MM.1S (cell line): ENCODE measurements at regions not wholly inside any gene's neighbourhood (a gene's known extent, or its start where the extent isn't known, plus 50 kb on each side); places are given as distances from the start of the nearest gene placed in this dataset.

Experiments
- DNase-seq: peaks from one replicate; pipeline ENCODE4 v3.0.0-alpha.2; 2015
- H2AFZ ChIP-seq: fragments of 300-600 bp; sonication (generic); 2 replicates; pipeline ENCODE4 v1.6.0; 2016; ENCODE audit warnings: antibody characterized with exemption, low read length
- H3F3A ChIP-seq: fragments of 300-600 bp; sonication (generic); 2 replicates; pipeline ENCODE4 v1.6.1; 2016; ENCODE audit warnings: mild to moderate bottlenecking, antibody characterized with exemption, low read length, moderate library complexity, mixed read lengths; ENCODE audit not compliant: insufficient read depth
- H3K27ac ChIP-seq: fragments of 300-600 bp; sonication (generic); 2 replicates; pipeline ENCODE4 v1.5.1; 2016; ENCODE audit warnings: mild to moderate bottlenecking, low read length
- H3K27me3 ChIP-seq: fragments of 300-600 bp; sonication (generic); replicated peaks from 2 replicates; pipeline ENCODE4 v1.6.0; 2016; ENCODE audit warnings: low read length; ENCODE audit not compliant: insufficient read depth
- H3K36me3 ChIP-seq: fragments of 300-600 bp; sonication (generic); replicated peaks from 2 replicates; pipeline ENCODE4 v1.6.1; 2016; ENCODE audit warnings: mild to moderate bottlenecking, low read length, mixed read lengths; ENCODE audit not compliant: insufficient read depth
- H3K4me1 ChIP-seq: fragments of 300-600 bp; sonication (generic); 2 replicates; pipeline ENCODE4 v1.6.1; 2016; ENCODE audit warnings: low read length, mixed read lengths
- H3K4me2 ChIP-seq: fragments of 300-600 bp; sonication (generic); 2 replicates; pipeline ENCODE4 v1.6.0; 2016; ENCODE audit warnings: low read depth, low read length
- H3K4me3 ChIP-seq: fragments of 300-600 bp; sonication (generic); 2 replicates; pipeline ENCODE4 v1.5.1; 2016; ENCODE audit warnings: low read length, mixed read lengths
- H3K79me2 ChIP-seq: fragments of 300-600 bp; sonication (generic); 2 replicates; pipeline ENCODE4 v1.6.1; 2016; ENCODE audit warnings: mixed run types, low read length, mixed read lengths
- H3K9ac ChIP-seq: fragments of 300-600 bp; sonication (generic); 2 replicates; pipeline ENCODE4 v1.6.1; 2016; ENCODE audit warnings: low read length, mixed read lengths
- H3K9me2 ChIP-seq: fragments of 300-600 bp; sonication (generic); replicated peaks from 2 replicates; pipeline ENCODE4 v1.6.1; 2016; ENCODE audit warnings: mild to moderate bottlenecking, low read length, mixed read lengths; ENCODE audit not compliant: insufficient read depth
- H3K9me3 ChIP-seq: fragments of 300-600 bp; sonication (generic); replicated peaks from 2 replicates; pipeline ENCODE4 v1.6.1; 2016; ENCODE audit warnings: mild to moderate bottlenecking, low read length, mixed read lengths; ENCODE audit not compliant: insufficient read depth
- H4K20me1 ChIP-seq: fragments of 300-600 bp; sonication (generic); 2 replicates; pipeline ENCODE4 v1.6.1; 2016; ENCODE audit warnings: mild to moderate bottlenecking, low read length, moderate library complexity, mixed read lengths; ENCODE audit not compliant: insufficient read depth
- EZH2 ChIP-seq: fragments of 300-600 bp; sonication (generic); optimal IDR thresholded peaks from 2 replicates; pipeline ENCODE3; 2017; ENCODE audit warnings: low read depth, mild to moderate bottlenecking, antibody characterized with exemption, low read length, mixed read lengths
- EZH2phosphoT487 ChIP-seq: fragments of 300-600 bp; sonication (generic); IDR thresholded peaks from 2 replicates; pipeline ENCODE4 v1.6.1; 2018; ENCODE audit warnings: antibody characterized with exemption, low read length
- TF ChIP-seq, protein P1 (sequence below): fragments of 300-600 bp; sonication (generic); IDR thresholded peaks from 2 replicates; pipeline ENCODE4 v1.5.1; 2016; ENCODE audit warnings: antibody characterized with exemption, low read length, mixed read lengths

DNA sequence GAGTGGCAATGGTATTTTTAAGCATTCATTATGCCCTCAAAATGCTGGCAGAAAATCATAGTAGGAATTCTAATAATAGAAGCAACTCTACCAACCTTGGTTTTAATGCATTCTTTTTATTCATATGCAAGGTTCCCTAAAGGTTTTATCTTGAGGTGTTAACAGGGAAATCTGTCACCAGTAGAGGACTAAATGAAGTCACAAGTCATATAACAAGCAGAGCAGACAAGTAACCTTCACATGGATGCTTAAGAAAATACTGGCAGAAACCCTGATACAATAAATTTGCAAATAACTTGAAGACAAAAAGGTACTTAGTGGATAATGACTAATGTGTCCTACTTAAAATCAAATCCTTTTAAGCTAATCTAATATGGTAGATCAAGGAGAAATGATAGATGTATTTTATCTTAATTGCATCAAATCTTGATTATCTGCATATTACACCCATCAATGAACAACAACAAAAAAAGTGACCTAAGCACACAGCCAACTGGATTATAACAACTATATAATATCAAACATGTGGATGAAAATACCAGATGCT, 73.3 kb downstream of the RFC3 start:
- H3K27me3 ChIP-seq = no peaks in the 10 kb centered on the region
- TF ChIP-seq, protein P1, sequence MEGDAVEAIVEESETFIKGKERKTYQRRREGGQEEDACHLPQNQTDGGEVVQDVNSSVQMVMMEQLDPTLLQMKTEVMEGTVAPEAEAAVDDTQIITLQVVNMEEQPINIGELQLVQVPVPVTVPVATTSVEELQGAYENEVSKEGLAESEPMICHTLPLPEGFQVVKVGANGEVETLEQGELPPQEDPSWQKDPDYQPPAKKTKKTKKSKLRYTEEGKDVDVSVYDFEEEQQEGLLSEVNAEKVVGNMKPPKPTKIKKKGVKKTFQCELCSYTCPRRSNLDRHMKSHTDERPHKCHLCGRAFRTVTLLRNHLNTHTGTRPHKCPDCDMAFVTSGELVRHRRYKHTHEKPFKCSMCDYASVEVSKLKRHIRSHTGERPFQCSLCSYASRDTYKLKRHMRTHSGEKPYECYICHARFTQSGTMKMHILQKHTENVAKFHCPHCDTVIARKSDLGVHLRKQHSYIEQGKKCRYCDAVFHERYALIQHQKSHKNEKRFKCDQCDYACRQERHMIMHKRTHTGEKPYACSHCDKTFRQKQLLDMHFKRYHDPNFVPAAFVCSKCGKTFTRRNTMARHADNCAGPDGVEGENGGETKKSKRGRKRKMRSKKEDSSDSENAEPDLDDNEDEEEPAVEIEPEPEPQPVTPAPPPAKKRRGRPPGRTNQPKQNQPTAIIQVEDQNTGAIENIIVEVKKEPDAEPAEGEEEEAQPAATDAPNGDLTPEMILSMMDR = no peak
- TF ChIP-seq EZH2 (no peak), EZH2phosphoT487 (no peak)
- H3K9ac ChIP-seq = no peak overlapping the region
- no peaks in the 10 kb centered on the region for H3F3A ChIP-seq
- H3K4me3 ChIP-seq = no peak overlapping the region
- no peaks in the 10 kb centered on the region for H3K9me2 ChIP-seq
- H3K36me3 ChIP-seq = no peaks in the 10 kb centered on the region
- no peak overlapping the region for H2AFZ ChIP-seq
- no peaks in the 10 kb centered on the region for H3K79me2 ChIP-seq
- DNase-seq = no peak
- H3K9me3 ChIP-seq = no peaks in the 10 kb centered on the region
- no peak overlapping the region for H3K4me2 ChIP-seq
- no peaks in the 10 kb centered on the region for H4K20me1 ChIP-seq
- H3K4me1 ChIP-seq = no peaks in the 10 kb centered on the region
- H3K27ac ChIP-seq = no peak overlapping the region

GRCh38 chr13:33893559-33893958, 75.6 kb downstream of the RFC3 start:
- Histone ChIP-seq H2AFZ (no peak overlapping the region), H3K27ac (no peak overlapping the region), H3K4me1 (no peaks in the 10 kb centered on the region), H3K36me3 (no peaks in the 10 kb centered on the region), H3K79me2 (no peaks in the 10 kb centered on the region), H3K4me3 (no peak overlapping the region), H4K20me1 (no peaks in the 10 kb centered on the region), H3K27me3 (no peaks in the 10 kb centered on the region), H3K9me2 (no peaks in the 10 kb centered on the region), H3F3A (no peaks in the 10 kb centered on the region), H3K4me2 (no peak overlapping the region), H3K9ac (no peak overlapping the region), H3K9me3 (no peaks in the 10 kb centered on the region)
- TF ChIP-seq EZH2 (no peak), EZH2phosphoT487 (no peak)
- TF ChIP-seq, protein P1 = no peak
- no peak for DNase-seq

- no peaks in the 10 kb centered on the region for H3K9me2 ChIP-seq
- no peak for DNase-seq
- no peaks in the 10 kb centered on the region for H4K20me1 ChIP-seq
- no peaks in the 10 kb centered on the region for H3F3A ChIP-seq
- H3K9me3 ChIP-seq = no peaks in the 10 kb centered on the region
- H3K27ac ChIP-seq = no peak overlapping the region
- H3K79me2 ChIP-seq = no peaks in the 10 kb centered on the region
- H3K4me2 ChIP-seq = no peak overlapping the region
- no peak overlapping the region for H3K9ac ChIP-seq
- no peaks in the 10 kb centered on the region for H3K4me1 ChIP-seq
- H3K27me3 ChIP-seq = no peaks in the 10 kb centered on the region
- H2AFZ ChIP-seq = no peak overlapping the region
- H3K36me3 ChIP-seq = no peaks in the 10 kb centered on the region
- H3K4me3 ChIP-seq = no peak overlapping the region
- TF ChIP-seq EZH2 (no peak), EZH2phosphoT487 (no peak)
Measured at GRCh38 chr13:33904431-33904830, 86.5 kb downstream of the RFC3 start.

- Histone ChIP-seq H2AFZ (no peak overlapping the region), H3K4me2 (no peak overlapping the region), H3K4me1 (no peaks in the 10 kb centered on the region)
Measured at GRCh38 chr13:33908116-33908515, 90.2 kb downstream of the RFC3 start.

More at GRCh38 chr13:33908116-33908515, 90.2 kb downstream of the RFC3 start:
- no peaks in the 10 kb centered on the region for H3F3A ChIP-seq
- H3K9me3 ChIP-seq = no peaks in the 10 kb centered on the region
- no peaks in the 10 kb centered on the region for H3K79me2 ChIP-seq
- no peaks in the 10 kb centered on the region for H3K9me2 ChIP-seq
- no peaks in the 10 kb centered on the region for H3K36me3 ChIP-seq
- H3K27me3 ChIP-seq = no peaks in the 10 kb centered on the region
- H3K4me3 ChIP-seq = no peak overlapping the region
- H4K20me1 ChIP-seq = no peaks in the 10 kb centered on the region
- no peak for DNase-seq
- TF ChIP-seq EZH2phosphoT487 = no peak
- TF ChIP-seq EZH2 = no peak
- TF ChIP-seq, protein P1 = no peak
- no peak overlapping the region for H3K9ac ChIP-seq
- no peak overlapping the region for H3K27ac ChIP-seq
